Left lung (tissue), 4 donors: ENCODE measurements at regions not wholly inside any gene's neighbourhood (a gene's known extent, or its start where the extent isn't known, plus 50 kb on each side); places are given as distances from the start of the nearest gene placed in this dataset.

Experiments used
- ATAC-seq: fragments of 200-7000 bp; cut with Tn5 transposase; one replicate; pipeline ENCODE4 v1.9.1; 2020; ENCODE audit warnings: moderate library complexity
- DNase-seq, 4 donors: peaks; one replicate each; pipeline ENCODE4 v3.0.0-alpha.2; 2013 to 2020
- H3K27ac ChIP-seq, 2 donors: fragments of 200-600 bp; sonication (generic) in 1 of 2; one replicate each; pipeline versions ENCODE4 v1.5.0 to v1.8.0; 2020 to 2021
- H3K27me3 ChIP-seq, 2 donors: fragments of 200-600 bp; sonication (generic) in 1 of 2; one replicate each; pipeline versions ENCODE4 v1.5.0 to v1.8.0; 2020 to 2021
- H3K36me3 ChIP-seq, 2 donors: fragments of 200-600 bp; sonication (generic) in 1 of 2; one replicate each; pipeline versions ENCODE4 v1.5.0 to v1.8.0; 2020 to 2021
- H3K4me1 ChIP-seq, 2 donors: fragments of 200-600 bp; one replicate each; pipeline ENCODE4 v1.8.0; 2021
- H3K4me3 ChIP-seq, 2 donors: fragments of 200-600 bp; sonication (generic) in 1 of 2; one replicate each; pipeline versions ENCODE4 v1.5.0 to v1.8.0; 2020 to 2021; ENCODE audit warnings: mild to moderate bottlenecking in 1 of 2
- H3K9me3 ChIP-seq, 2 donors: fragments of 200-600 bp; sonication (generic) in 1 of 2; one replicate each; pipeline versions ENCODE4 v1.5.0 to v1.8.0; 2020 to 2021
- CTCF ChIP-seq, 2 donors: fragments of 200-600 bp; sonication (generic) in 1 of 2; IDR thresholded peaks; one replicate each; pipeline versions ENCODE4 v1.5.0 to v1.8.0; 2021; ENCODE audit warnings: antibody characterized with exemption in 2 of 2
- intact Hi-C, 2 donors: fragments of 100-400 bp; cut with DNase I; formaldehyde crosslinking; loops; one replicate each; pipeline versions ENCODE4 v1.11.2 to v1.14.2; 2022
- donor health status: DM: no; HTN: yes; CAD: no.
- donor health status: DM: no; HTN: no; CAD: no.

- ATAC-seq (no peak), DNase-seq (no peak)
- Histone ChIP-seq H3K4me1 (peaks cover 0 to 12% of the 10 kb centered on the region in 2 donors), H3K36me3 (no peaks in the 10 kb centered on the region), H3K9me3 (no peaks in the 10 kb centered on the region), H3K4me3 (no peak overlapping the region), H3K27ac (no peak overlapping the region), H3K27me3 (no peaks in the 10 kb centered on the region)
- no peak for TF ChIP-seq CTCF (IDR thresholded peaks at IDR 0.05)
- intact Hi-C loops, result no loop called here
Measured at GRCh38 chr10:26381986-26382385, 56.2 kb upstream of the APBB1IP start.

- ATAC-seq (no peak), DNase-seq (no peak)
- no peaks in the 10 kb centered on the region for H3K4me1 ChIP-seq
- peaks cover 0 to under 1% of the 10 kb centered on the region in 2 donors for H3K9me3 ChIP-seq
- H3K27ac ChIP-seq, result no peak overlapping the region
- no peak overlapping the region for H3K4me3 ChIP-seq
- no peak for TF ChIP-seq CTCF (IDR thresholded peaks at IDR 0.05)
- H3K27me3 ChIP-seq, result no peaks in the 10 kb centered on the region
- intact Hi-C loops, result no loop called here
- no peaks in the 10 kb centered on the region for H3K36me3 ChIP-seq
Measured at GRCh38 chr10:26384600-26384999, 53.5 kb upstream of the APBB1IP start.

GRCh38 chr10:26385443-26385842 is 52.7 kb upstream of the APBB1IP start:
- intact Hi-C loops, result no loop called here
- ATAC-seq (no peak), DNase-seq (no peak)
- Histone ChIP-seq H3K27me3 (no peaks in the 10 kb centered on the region), H3K36me3 (no peaks in the 10 kb centered on the region), H3K27ac (no peak overlapping the region), H3K4me3 (no peak overlapping the region), H3K4me1 (no peaks in the 10 kb centered on the region), H3K9me3 (peaks cover 0 to 4% of the 10 kb centered on the region in 2 donors)
- TF ChIP-seq CTCF (IDR thresholded peaks at IDR 0.05), result no peak

- Histone ChIP-seq H3K9me3 (peaks cover 0 to 4% of the 10 kb centered on the region in 2 donors), H3K27ac (no peak overlapping the region), H3K36me3 (no peaks in the 10 kb centered on the region), H3K4me1 (peaks cover 0 to 3% of the 10 kb centered on the region in 2 donors), H3K4me3 (no peak overlapping the region), H3K27me3 (peaks cover 3 to 12% of the 10 kb centered on the region in 2 donors)
- no peak for ATAC-seq
- no peak for TF ChIP-seq CTCF (IDR thresholded peaks at IDR 0.05)
- DNase-seq, result no peak
- intact Hi-C loops, result no loop called here
Measured at GRCh38 chr10:26386781-26387180, 51.4 kb upstream of the APBB1IP start.
